TTC549 (cell line): ENCODE measurements at regions not wholly inside any gene's neighbourhood (a gene's known extent, or its start where the extent isn't known, plus 50 kb on each side); places are given as distances from the start of the nearest gene placed in this dataset.

Experiments
- FAIRE-seq: peaks from 2 replicates; lab custom pipeline; 2012; peaks lifted over from hg19 to GRCh38; lab: Jason Lieb, UNC

GRCh38 chr1:22383526-22384294 lies 67.9 kb upstream of the ZBTB40 start:
- FAIRE-seq = no peak

GRCh38 chr1:22385537-22385936 lies 66.1 kb upstream of the ZBTB40 start:
- FAIRE-seq = no peak

GRCh38 chr1:22386774-22387173 lies 64.9 kb upstream of the ZBTB40 start:
- no peak for FAIRE-seq

GRCh38 chr1:22387919-22388580 lies 63.6 kb upstream of the ZBTB40 start:
- FAIRE-seq = no peak

- no peak for FAIRE-seq
Measured at GRCh38 chr1:22388671-22389450, 62.8 kb upstream of the ZBTB40 start.

GRCh38 chr1:22393587-22393986 lies 58.1 kb upstream of the ZBTB40 start:
- FAIRE-seq = no peak

GRCh38 chr1:22398656-22399420 lies 52.8 kb upstream of the ZBTB40 start:
- FAIRE-seq = no peak

GRCh38 chr1:22399421-22400091 lies 52.1 kb upstream of the ZBTB40 start:
- no peak for FAIRE-seq
